HAP-1 (cell line): ENCODE measurements at regions not wholly inside any gene's neighbourhood (a gene's known extent, or its start where the extent isn't known, plus 50 kb on each side); places are given as distances from the start of the nearest gene placed in this dataset.
"Not testable (repeated sequence)": the region's sequence is repeated elsewhere in the genome, so short reads cannot be mapped to it uniquely, and the experiment has no call there.

Experiments
- DNase-seq, 2 experiments: peaks; one replicate each; pipeline ENCODE4 v3.0.0-alpha.2; 2016 to 2020; ENCODE audit warnings: low spot score in 2 of 2
- H3K27me3 ChIP-seq: fragments of 250-450 bp; sonication (Bioruptor Pico); 2 replicates; pipeline ENCODE4 v1.5.1; 2020; ENCODE audit warnings: low read depth, mild to moderate bottlenecking, moderate library complexity
- H3K36me3 ChIP-seq: fragments of 250-450 bp; sonication (Bioruptor Pico); replicated peaks from 2 replicates; pipeline ENCODE4 v1.5.1; 2020; ENCODE audit warnings: mild to moderate bottlenecking
- H3K4me1 ChIP-seq: fragments of 250-450 bp; sonication (Bioruptor Pico); 2 replicates; pipeline ENCODE4 v1.5.1; 2020; ENCODE audit warnings: mild to moderate bottlenecking
- H3K4me3 ChIP-seq: fragments of 250-450 bp; sonication (Bioruptor Pico); 2 replicates; pipeline ENCODE4 v1.5.1; 2020; ENCODE audit warnings: mild to moderate bottlenecking, moderate library complexity
- H3K9me3 ChIP-seq: fragments of 250-450 bp; sonication (Bioruptor Pico); 2 replicates; pipeline ENCODE4 v1.5.1; 2020; ENCODE audit warnings: mild to moderate bottlenecking, moderate library complexity
- in situ Hi-C: fragments of 300-500 bp; cut with MboI; formaldehyde crosslinking; loops from 3 replicates; pipeline ENCODE4 v1.14.3; 2020; ENCODE audit warnings: low sequenced_read_pairs, inconsistent platforms, mixed read lengths

DNA sequence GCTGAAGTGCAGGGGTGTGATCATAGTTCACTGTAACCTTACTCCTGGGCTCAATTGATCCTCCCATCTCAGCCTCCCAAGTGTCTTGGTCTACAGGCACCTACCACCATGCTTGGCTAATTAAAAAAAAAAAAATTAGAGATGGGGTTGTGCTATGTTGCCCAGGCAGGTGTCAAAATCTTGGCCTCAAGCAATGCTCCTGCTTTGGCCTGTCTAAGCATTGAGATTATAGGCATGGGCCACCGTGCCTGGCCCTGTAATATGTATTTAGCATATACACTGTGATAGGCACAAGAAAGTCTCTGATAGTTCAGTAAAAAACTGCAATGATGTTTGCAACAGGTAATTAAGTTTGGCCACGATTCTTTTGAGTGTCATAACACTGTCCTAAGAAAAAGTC lies 1658.4 kb downstream of the SPATA31A7 start:
- H3K36me3 ChIP-seq, DNase-seq, H3K4me3 ChIP-seq, H3K9me3 ChIP-seq, H3K4me1 ChIP-seq, H3K27me3 ChIP-seq, in situ Hi-C loops: not testable (repeated sequence)

DNA sequence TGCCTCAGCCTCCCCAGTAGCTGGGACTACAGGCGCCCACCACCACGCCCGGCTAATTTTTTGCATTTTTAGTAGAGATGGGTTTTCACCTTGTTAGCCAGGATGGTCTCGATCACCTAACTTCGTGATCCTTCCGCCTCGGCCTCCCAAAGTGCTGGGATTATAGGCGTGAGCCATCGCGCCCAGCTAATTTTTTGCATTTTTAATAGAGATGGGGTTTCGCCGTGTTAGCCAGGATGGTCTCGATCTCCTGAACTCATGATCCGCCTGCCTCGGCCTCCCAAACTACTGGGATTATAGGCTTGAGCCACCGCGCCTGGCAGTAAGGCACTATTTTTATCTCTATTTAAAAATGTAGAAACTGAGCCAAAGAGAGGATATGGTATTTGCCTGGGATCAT lies 1660.2 kb downstream of the SPATA31A7 start:
- H3K4me1 ChIP-seq, DNase-seq, H3K9me3 ChIP-seq, H3K36me3 ChIP-seq, H3K4me3 ChIP-seq, in situ Hi-C loops, H3K27me3 ChIP-seq: not testable (repeated sequence)

DNA sequence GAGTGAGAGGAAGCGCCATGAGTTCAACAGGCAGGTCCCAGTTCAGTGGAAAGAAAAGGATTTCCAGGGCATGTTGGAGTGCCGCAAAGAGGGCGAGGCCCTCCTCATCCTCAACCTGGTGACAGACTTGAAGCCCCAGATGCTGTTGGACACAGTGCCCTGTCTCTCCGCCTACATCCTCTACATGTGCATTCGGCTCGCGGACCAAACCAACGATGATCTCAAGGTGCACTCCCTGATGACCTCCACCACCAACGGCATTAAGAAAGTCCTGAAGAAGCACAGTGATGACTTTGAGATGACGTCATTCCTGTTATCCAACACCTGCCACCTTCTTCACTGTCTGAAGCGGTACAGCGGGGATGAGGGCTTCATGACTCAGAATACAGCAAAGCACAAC lies 1667.4 kb downstream of the SPATA31A7 start:
- H3K36me3 ChIP-seq, H3K27me3 ChIP-seq, H3K4me1 ChIP-seq, H3K4me3 ChIP-seq, in situ Hi-C loops, H3K9me3 ChIP-seq, DNase-seq: not testable (repeated sequence)

DNA sequence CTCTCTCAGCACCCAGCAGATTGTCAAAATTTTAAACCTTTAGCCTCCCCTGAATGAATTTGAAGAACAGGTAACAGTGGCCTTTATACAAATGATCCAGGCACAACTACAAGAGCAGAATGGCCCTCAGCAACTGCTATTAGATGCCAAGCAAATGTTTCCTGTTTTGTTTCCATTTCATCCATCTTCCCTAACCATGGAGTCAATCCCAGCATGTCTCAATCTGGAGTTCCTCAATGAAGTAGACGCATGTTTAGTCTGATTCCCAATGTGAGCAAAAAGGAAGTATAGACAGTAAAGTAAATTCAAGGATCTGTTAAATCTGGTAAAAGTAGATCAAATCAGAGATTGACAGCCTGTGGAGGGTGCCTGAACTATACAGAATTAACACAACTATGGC lies 1668.4 kb downstream of the SPATA31A7 start:
- in situ Hi-C loops, DNase-seq, H3K27me3 ChIP-seq, H3K4me1 ChIP-seq, H3K9me3 ChIP-seq, H3K4me3 ChIP-seq, H3K36me3 ChIP-seq: not testable (repeated sequence)

DNA sequence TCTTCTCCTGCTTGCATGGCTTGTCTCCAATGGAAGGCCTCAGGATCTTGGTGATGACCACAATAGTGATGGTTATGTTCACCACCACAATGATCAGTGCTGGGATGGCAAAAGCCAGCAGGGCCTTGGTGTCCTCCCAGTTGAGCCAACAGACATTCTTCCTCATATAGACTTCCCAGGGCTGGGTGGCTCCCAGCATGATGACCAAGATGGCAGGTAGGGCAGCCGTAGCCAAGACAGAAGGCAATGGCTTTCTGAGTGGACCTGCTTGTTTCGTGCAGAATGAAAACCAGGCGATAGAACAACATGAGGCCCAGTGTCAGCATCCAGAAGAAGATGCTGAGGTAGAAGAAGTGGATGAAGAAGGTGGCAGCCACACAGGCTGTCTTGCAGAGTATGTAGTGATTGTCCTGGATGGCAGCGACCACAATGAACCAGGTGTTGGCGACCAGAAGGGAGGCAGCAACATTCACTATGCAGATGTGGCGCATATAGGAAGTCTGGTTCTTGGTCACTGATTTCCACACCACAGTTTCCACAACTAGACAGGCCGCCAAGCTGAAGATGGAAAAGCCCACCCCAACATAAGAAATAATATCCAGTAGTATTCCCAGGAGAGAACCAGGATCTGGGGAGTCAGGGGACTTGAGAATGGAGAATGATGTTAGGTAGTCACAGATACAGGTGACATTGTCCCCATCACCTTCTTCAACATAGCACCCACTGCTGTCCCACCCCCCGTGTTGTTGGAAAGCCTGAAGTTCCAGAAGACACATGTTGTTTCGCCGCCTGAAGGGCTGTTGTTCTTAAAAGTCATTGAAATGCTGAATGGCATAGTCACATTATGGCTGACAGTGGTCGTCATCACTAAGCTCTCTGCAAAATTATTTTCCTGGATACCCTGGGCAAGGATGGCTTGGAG lies 1671.4 kb downstream of the SPATA31A7 start:
- H3K4me1 ChIP-seq, H3K27me3 ChIP-seq, DNase-seq, H3K36me3 ChIP-seq, H3K9me3 ChIP-seq, H3K4me3 ChIP-seq, in situ Hi-C loops: not testable (repeated sequence)

DNA sequence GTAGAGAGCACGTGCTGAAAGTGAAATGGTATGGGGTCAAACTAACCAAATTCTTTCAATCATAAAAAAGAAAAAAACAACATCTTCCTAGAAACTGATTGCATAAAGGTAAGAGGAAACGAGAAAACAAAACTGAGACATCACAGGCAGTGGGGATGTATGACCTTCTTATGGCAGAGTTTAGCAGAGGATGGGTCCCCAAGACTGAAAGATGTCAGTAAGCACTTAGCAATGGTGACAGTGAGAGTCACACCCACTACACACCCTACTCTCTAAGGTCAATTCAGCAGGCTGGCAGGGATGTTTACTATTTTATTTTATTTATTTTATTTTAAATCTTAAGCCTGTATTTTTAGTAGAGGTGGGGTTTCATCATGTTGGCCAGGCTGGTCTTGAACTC lies 1672.3 kb downstream of the SPATA31A7 start:
- in situ Hi-C loops, H3K4me3 ChIP-seq, DNase-seq, H3K36me3 ChIP-seq, H3K4me1 ChIP-seq, H3K27me3 ChIP-seq, H3K9me3 ChIP-seq: not testable (repeated sequence)

DNA sequence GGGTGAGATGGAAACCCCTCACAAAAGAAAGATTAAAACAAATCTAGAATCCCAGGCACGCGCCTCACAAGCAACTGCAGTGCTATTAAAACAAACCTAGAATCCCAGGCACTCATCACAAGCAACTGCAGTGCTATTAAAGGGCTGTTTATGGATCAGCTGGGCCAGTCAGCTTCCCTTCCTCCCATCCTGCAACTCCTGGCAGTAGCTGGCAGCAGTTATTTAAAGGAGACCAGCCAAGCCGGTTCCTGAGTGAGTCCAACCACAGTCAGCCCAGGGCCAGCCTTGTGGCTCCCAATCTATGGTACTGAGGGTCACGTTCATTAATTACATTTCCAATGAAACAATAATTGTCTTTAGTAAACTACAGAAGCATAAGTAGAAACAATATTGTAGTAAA lies 1673.5 kb downstream of the SPATA31A7 start:
- H3K27me3 ChIP-seq, H3K4me1 ChIP-seq, H3K36me3 ChIP-seq, H3K9me3 ChIP-seq, DNase-seq, H3K4me3 ChIP-seq, in situ Hi-C loops: not testable (repeated sequence)

DNA sequence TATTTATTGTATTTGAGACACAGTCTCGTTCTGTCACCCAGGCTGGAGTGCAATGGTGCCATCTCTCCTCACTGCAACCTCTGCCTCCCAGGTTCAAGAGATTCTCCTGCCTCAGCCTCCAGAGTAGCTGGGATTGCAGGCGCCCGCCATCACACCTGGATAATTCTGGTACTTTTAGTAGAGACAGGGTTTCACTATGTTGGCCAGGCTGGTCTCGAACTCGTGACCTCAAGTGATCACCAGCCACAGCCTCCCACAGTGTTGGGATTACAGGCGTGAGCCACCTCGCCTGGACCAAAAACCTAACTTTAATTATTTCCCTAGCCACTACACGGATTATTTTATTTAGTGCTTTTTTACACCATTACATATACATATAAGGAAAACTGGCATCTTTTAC lies 1674.0 kb downstream of the SPATA31A7 start:
- H3K9me3 ChIP-seq, H3K4me1 ChIP-seq, in situ Hi-C loops, H3K4me3 ChIP-seq, H3K36me3 ChIP-seq, DNase-seq, H3K27me3 ChIP-seq: not testable (repeated sequence)

DNA sequence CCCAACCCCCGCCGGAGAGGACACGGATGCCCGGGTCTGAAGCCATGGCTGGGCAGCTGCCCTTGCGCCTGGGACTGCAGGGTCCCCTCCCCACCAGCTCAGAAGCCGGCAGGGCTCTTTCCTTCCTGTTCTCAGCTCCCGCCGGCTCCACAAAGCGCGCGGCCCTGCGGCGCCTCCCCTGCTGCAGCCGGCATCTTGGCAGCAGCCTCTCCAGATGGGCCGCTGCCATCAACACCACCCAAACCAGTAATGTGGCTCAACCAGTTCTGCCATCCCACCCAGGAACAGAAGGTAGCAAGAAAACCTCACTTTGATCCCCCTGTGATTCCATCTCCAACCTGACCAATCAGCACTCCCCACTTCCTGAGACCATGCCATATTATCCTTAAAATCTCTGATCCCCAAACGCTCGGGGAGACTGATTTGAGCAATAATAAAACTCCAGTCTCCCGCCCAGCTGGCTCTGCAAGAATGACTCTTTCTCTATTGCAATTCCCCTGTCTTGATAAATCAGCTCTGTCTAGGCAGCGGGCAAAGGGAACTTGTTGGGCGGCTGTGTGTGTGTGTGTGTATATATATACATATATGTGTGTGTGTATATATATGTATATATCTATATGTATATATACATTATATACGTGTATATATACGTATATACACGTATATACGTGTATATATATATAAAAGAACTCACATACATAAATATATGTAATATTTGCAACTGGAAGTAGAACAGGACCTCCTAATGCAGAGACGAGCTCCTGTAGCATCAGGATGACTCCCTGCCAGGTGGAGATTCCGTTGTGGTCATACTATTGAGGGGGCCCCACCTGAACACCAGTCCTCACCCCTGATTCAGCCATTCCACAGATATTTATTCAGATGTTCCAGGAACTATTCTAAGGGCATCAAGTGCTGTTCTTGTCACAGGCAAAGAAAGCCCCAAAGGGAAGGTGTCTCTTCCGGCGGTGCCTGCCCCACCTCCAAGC lies 1674.9 kb downstream of the SPATA31A7 start:
- peak in 1 of 2 experiments; percentile 50 for DNase-seq
- H3K4me1 ChIP-seq, in situ Hi-C loops, H3K4me3 ChIP-seq, H3K27me3 ChIP-seq, H3K9me3 ChIP-seq, H3K36me3 ChIP-seq: not testable (repeated sequence)

DNA sequence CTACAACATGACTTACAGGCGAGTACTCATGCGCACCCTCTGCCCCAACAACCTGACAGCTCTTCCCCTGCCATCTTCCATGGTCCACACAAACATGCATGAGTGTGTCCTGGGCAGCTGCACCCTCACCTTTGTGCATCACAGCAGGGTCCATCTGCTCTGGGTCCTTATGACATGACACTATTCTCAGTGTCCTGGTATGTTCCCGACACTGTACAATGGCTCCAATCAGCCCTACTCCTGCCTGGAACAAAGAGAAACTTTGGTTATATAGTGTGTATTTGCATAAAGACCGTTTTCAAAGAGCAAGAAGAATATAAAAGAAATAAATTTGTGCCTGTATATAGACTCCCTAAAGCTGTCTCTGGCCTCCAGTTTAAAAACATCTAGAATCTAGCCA lies 1679.2 kb downstream of the SPATA31A7 start:
- H3K4me3 ChIP-seq, H3K27me3 ChIP-seq, in situ Hi-C loops: not testable (repeated sequence)

DNA sequence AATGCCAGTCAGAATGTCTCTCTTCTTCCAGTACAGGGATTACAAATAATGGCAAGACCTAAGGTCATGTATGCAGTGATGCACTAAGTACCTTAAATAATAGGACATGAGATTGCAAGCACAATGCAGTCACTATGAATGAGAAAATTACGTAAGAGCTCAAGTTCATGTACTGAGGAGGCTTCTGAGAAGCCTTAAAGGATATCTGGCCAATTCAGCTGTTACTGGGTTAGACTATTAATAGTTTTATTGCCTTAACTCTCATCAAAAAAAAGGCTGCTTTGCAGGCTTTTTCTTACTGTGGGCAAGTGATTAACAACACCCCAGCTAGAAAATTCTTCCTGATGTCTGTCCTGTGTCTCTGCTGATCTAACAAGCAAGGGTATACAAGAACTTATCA lies 1681.9 kb downstream of the SPATA31A7 start:
- DNase-seq = peak in 1 of 2 experiments; percentile 12
- H3K4me3 ChIP-seq, H3K27me3 ChIP-seq, H3K36me3 ChIP-seq, H3K4me1 ChIP-seq, in situ Hi-C loops, H3K9me3 ChIP-seq: not testable (repeated sequence)

More for the DNA sequence above, 1679.2 kb downstream of the SPATA31A7 start:
- H3K36me3 ChIP-seq, H3K4me1 ChIP-seq, H3K9me3 ChIP-seq: not testable (repeated sequence)
- peak in 1 of 2 experiments; percentile 7 for DNase-seq

DNA sequence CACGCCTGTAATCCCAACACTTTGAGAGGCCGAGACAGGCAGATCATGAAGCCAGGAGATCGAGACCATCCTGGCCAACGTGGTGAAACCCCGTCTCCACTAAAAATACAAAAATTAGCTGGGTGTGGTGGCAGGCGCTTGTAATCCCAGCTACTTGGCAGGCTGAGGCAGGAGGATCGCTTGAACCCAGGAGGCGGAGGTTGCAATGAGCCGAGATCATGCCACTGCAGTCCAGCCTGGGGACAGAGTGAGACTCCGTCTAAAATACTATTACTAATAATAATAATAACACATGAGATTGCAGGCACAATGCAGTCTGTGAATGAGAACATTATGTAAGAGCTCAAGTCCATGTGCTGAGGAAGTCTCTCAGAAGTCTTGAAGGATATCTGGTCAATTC lies 1684.4 kb downstream of the SPATA31A7 start:
- H3K4me3 ChIP-seq, H3K36me3 ChIP-seq, H3K27me3 ChIP-seq, in situ Hi-C loops, H3K4me1 ChIP-seq, H3K9me3 ChIP-seq, DNase-seq: not testable (repeated sequence)

DNA sequence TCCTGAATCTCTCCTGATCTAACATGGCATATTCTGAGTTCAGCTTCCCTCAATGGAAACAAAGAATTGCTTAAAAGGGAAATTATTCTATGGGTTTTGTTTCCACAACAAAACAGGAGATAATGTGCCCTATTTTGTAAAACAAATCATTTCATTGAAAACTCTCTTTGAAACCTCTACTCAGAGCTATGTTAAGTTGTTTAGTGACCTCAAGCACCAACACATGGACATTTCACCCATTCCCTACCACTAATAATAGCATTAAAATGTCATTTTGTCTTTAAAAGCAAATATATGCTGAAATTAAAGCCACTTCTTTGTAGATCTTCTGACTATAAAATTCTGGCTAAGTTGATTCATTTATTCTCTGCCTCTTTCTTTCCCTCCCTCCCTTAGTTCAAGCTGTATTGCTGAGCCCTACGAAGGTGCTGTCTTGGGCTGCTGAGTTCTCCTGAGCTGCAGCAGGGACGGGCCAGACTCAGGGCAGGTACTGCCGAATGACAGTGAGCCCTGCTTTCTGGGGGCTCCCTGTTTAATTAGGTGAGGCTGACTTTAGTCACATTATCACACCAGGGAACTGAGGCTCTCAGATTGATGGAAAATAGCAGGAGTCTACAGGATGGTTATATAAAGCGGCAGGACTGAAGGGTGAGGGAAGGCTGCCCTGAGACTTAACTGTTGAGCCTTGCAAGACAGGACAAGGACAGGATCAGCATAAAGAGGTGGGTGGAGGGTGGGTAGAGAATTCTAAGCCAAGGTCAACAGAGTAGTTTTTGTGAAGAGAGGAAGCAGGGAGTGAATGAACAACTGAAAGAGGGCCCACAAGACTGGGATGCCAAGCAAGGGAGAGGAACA lies 1685.1 kb downstream of the SPATA31A7 start:
- H3K36me3 ChIP-seq, H3K4me1 ChIP-seq, H3K27me3 ChIP-seq, in situ Hi-C loops, H3K9me3 ChIP-seq, H3K4me3 ChIP-seq: not testable (repeated sequence)
- DNase-seq = peak in 1 of 2 experiments; percentile 40
